ENCODE measurements at regions not wholly inside any gene's neighbourhood (a gene's known extent, or its start where the extent isn't known, plus 50 kb on each side); places are given as distances from the start of the nearest gene placed in this dataset.

DNA sequence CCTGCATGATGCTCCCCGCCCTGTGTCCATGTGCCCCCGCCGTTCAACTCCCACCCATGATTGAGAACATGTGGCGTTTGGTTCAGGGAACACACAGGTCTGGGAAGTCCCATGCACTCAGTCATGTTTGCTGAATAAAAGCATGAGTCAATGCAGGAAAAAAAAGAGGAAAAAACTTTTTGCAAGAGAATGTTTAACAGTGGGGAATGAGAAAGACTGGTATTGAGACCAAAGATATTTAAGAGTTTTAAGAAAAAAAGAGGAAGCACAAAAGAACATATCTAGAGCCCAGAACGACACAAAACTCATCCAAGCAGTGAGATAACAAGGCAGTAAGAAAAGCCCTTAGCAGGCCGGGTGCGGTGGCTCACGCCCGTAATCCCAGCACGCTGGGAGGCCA lies 279.2 kb upstream of the THSD7B start:
- H3K9ac ChIP-seq (ENCODE audit: low read depth in 1 of 2, low read length in 2 of 2): no peak overlapping the region
- H3K9me3 ChIP-seq (ENCODE audit: control insufficient read depth in 2 of 2, low read length in 2 of 2): no peaks in the 10 kb centered on the region
- no peaks in the 10 kb centered on the region for H3K36me3 ChIP-seq (ENCODE audit: control insufficient read depth in 2 of 2, insufficient read depth in 2 of 2, low read length in 2 of 2)
- H3K4me1 ChIP-seq (ENCODE audit: control insufficient read depth in 2 of 2, insufficient read depth in 2 of 2, low read length in 2 of 2): no peaks in the 10 kb centered on the region
- H3K27ac ChIP-seq (ENCODE audit: low read depth in 2 of 2, low read length in 2 of 2): no peak overlapping the region
- no peak overlapping the region for H3K4me3 ChIP-seq (ENCODE audit: low read length in 2 of 2)
- H3K27me3 ChIP-seq (ENCODE audit: control insufficient read depth in 2 of 2, insufficient read depth in 2 of 2, low read length in 2 of 2): no peaks in the 10 kb centered on the region

DNA sequence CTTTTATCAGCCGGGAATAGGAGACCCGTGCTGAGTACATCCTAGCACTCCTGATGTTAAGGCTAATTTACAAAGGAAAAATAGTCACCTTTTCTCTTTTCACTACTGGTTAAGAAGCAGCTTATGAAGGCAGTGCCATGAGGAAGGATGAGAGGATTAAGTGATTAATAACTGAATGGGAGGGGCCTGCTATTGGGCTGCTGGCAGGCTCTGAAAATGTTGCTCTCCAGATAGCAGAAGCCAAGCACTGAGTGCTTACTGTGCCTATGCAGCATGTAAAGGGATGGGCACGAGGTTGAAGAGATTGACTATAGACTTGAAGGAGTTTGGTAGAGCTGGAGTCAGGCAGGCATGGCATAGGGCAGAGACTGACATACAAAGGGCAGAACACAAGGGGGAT lies 282.4 kb upstream of the THSD7B start:
- no peaks in the 10 kb centered on the region for H3K9me3 ChIP-seq (ENCODE audit: control insufficient read depth in 2 of 2, low read length in 2 of 2)
- no peaks in the 10 kb centered on the region for H3K36me3 ChIP-seq (ENCODE audit: control insufficient read depth in 2 of 2, insufficient read depth in 2 of 2, low read length in 2 of 2)
- no peak overlapping the region for H3K9ac ChIP-seq (ENCODE audit: low read depth in 1 of 2, low read length in 2 of 2)
- H3K4me3 ChIP-seq (ENCODE audit: low read length in 2 of 2): no peak overlapping the region
- no peaks in the 10 kb centered on the region for H3K4me1 ChIP-seq (ENCODE audit: control insufficient read depth in 2 of 2, insufficient read depth in 2 of 2, low read length in 2 of 2)
- no peak overlapping the region for H3K27ac ChIP-seq (ENCODE audit: low read depth in 2 of 2, low read length in 2 of 2)
- no peaks in the 10 kb centered on the region for H3K27me3 ChIP-seq (ENCODE audit: control insufficient read depth in 2 of 2, insufficient read depth in 2 of 2, low read length in 2 of 2)

DNA sequence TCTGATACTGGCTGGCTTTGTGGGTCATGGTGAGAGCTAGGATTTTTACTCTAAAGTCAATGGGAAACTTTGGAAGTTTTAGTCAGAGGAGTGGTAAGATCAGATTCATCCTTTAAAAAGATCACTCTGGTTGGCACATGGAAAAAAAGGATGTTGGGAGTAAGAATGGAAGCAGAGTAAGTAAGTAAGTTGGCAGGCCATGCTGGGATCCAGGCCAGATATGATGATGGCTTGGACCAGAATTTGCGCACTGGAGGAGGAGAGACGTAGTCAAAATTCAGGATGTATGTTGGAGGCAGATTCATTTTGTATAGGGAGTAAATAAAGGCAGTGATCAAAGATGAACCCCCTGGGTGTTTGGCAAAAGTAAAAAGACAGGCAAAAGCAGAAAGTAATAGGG lies 283.3 kb upstream of the THSD7B start:
- no peak overlapping the region for H3K9ac ChIP-seq (ENCODE audit: low read depth in 1 of 2, low read length in 2 of 2)
- H3K36me3 ChIP-seq (ENCODE audit: control insufficient read depth in 2 of 2, insufficient read depth in 2 of 2, low read length in 2 of 2): no peaks in the 10 kb centered on the region
- no peaks in the 10 kb centered on the region for H3K27me3 ChIP-seq (ENCODE audit: control insufficient read depth in 2 of 2, insufficient read depth in 2 of 2, low read length in 2 of 2)
- H3K4me1 ChIP-seq (ENCODE audit: control insufficient read depth in 2 of 2, insufficient read depth in 2 of 2, low read length in 2 of 2): no peaks in the 10 kb centered on the region
- H3K27ac ChIP-seq (ENCODE audit: low read depth in 2 of 2, low read length in 2 of 2): no peak overlapping the region
- H3K9me3 ChIP-seq (ENCODE audit: control insufficient read depth in 2 of 2, low read length in 2 of 2): no peaks in the 10 kb centered on the region
- H3K4me3 ChIP-seq (ENCODE audit: low read length in 2 of 2): no peak overlapping the region

GRCh38 chr2:136479696-136480095 lies 285.6 kb upstream of the THSD7B start:
- Histone ChIP-seq H3K27me3 (ENCODE audit: control insufficient read depth in 2 of 2, insufficient read depth in 2 of 2, low read length in 2 of 2) (no peaks in the 10 kb centered on the region), H3K9ac (ENCODE audit: low read depth in 1 of 2, low read length in 2 of 2) (no peak overlapping the region), H3K36me3 (ENCODE audit: control insufficient read depth in 2 of 2, insufficient read depth in 2 of 2, low read length in 2 of 2) (no peaks in the 10 kb centered on the region), H3K4me3 (ENCODE audit: low read length in 2 of 2) (no peak overlapping the region), H3K9me3 (ENCODE audit: control insufficient read depth in 2 of 2, low read length in 2 of 2) (no peaks in the 10 kb centered on the region), H3K27ac (ENCODE audit: low read depth in 2 of 2, low read length in 2 of 2) (no peak overlapping the region), H3K4me1 (ENCODE audit: control insufficient read depth in 2 of 2, insufficient read depth in 2 of 2, low read length in 2 of 2) (no peaks in the 10 kb centered on the region)

DNA sequence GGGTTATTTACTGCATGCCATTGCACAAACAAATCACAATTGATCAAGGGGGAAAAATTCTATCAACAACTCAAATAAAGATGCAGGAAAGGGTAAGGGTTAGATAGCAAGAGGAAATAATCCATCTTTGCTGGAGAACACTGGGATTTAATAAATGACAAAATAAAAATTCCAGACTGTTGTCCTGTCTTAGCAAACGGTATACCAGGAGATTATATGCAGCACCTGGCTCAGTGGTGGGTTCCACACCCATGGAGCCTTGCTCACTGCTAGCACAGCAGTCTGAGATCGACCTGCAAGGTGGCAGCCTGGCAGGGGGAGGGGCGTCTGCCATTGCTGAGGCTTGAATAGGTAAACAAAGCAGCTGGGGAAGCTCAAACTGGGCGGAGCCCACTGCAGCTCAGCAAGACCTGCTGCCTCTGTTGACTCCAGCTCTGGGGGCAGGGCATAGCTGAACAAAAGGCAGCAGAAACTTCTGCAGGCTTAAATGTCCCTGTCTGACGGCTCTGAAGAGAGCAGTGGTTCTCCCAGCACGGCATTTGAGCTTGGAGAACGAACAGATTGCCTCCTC lies 296.5 kb upstream of the THSD7B start:
- Histone ChIP-seq H3K27ac (ENCODE audit: low read depth in 2 of 2, low read length in 2 of 2) (no peak overlapping the region), H3K4me1 (ENCODE audit: control insufficient read depth in 2 of 2, insufficient read depth in 2 of 2, low read length in 2 of 2) (no peaks in the 10 kb centered on the region), H3K9ac (ENCODE audit: low read depth in 1 of 2, low read length in 2 of 2) (no peak overlapping the region), H3K27me3 (ENCODE audit: control insufficient read depth in 2 of 2, insufficient read depth in 2 of 2, low read length in 2 of 2) (no peaks in the 10 kb centered on the region), H3K36me3 (ENCODE audit: control insufficient read depth in 2 of 2, insufficient read depth in 2 of 2, low read length in 2 of 2) (no peaks in the 10 kb centered on the region), H3K9me3 (ENCODE audit: control insufficient read depth in 2 of 2, low read length in 2 of 2) (no peaks in the 10 kb centered on the region), H3K4me3 (ENCODE audit: low read length in 2 of 2) (no peak overlapping the region)

- Histone ChIP-seq H3K9ac (ENCODE audit: low read depth in 1 of 2, low read length in 2 of 2) (no peak overlapping the region), H3K4me1 (ENCODE audit: control insufficient read depth in 2 of 2, insufficient read depth in 2 of 2, low read length in 2 of 2) (no peaks in the 10 kb centered on the region), H3K4me3 (ENCODE audit: low read length in 2 of 2) (no peak overlapping the region), H3K36me3 (ENCODE audit: control insufficient read depth in 2 of 2, insufficient read depth in 2 of 2, low read length in 2 of 2) (no peaks in the 10 kb centered on the region), H3K27me3 (ENCODE audit: control insufficient read depth in 2 of 2, insufficient read depth in 2 of 2, low read length in 2 of 2) (no peaks in the 10 kb centered on the region), H3K9me3 (ENCODE audit: control insufficient read depth in 2 of 2, low read length in 2 of 2) (no peaks in the 10 kb centered on the region), H3K27ac (ENCODE audit: low read depth in 2 of 2, low read length in 2 of 2) (no peak overlapping the region)
Observed at GRCh38 chr2:136452528-136452927, 312.8 kb upstream of the THSD7B start.

DNA sequence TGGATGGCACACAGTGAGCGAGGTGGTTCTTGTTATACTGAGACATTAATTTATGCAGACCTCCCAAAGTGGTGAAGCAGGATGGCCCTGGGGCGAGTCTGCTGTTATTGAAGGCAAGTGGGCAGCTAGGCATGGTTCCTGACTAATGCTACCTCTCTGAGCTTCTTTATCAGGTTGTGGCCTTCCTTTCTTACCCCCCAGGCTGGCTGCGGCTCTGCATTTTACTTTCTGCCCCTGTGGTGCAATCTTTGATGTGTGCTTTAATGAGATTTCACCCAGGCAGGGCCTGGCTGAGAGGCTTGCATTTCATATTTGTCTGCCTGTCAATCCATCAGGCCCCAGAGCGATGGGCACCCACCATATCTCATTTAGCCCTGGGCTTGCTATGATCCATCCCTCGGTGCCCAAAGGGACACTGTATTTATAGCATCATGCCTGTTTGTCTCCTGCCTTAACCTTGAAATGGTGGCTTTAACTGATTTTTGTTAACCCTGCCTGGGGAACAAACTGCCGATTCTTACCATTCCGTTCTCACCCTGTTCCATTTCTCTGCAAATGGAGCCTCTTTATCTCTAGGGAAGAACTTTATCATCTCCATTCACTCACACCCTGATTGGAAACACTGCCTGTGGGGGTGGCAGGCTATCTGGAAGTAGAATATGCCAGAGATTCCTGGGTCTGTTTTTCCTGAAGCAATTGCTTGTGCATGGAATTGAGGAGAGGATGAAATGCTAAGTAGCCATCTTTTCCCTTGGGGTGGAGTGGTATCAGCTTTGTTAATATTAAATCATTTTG lies 316.2 kb upstream of the THSD7B start:
- no peaks in the 10 kb centered on the region for H3K27me3 ChIP-seq (ENCODE audit: control insufficient read depth in 2 of 2, insufficient read depth in 2 of 2, low read length in 2 of 2)
- no peak overlapping the region for H3K27ac ChIP-seq (ENCODE audit: low read depth in 2 of 2, low read length in 2 of 2)
- no peak overlapping the region for H3K9ac ChIP-seq (ENCODE audit: low read depth in 1 of 2, low read length in 2 of 2)
- no peak overlapping the region for H3K4me3 ChIP-seq (ENCODE audit: low read length in 2 of 2)
- no peaks in the 10 kb centered on the region for H3K4me1 ChIP-seq (ENCODE audit: control insufficient read depth in 2 of 2, insufficient read depth in 2 of 2, low read length in 2 of 2)
- H3K9me3 ChIP-seq (ENCODE audit: control insufficient read depth in 2 of 2, low read length in 2 of 2): no peaks in the 10 kb centered on the region
- no peaks in the 10 kb centered on the region for H3K36me3 ChIP-seq (ENCODE audit: control insufficient read depth in 2 of 2, insufficient read depth in 2 of 2, low read length in 2 of 2)

DNA sequence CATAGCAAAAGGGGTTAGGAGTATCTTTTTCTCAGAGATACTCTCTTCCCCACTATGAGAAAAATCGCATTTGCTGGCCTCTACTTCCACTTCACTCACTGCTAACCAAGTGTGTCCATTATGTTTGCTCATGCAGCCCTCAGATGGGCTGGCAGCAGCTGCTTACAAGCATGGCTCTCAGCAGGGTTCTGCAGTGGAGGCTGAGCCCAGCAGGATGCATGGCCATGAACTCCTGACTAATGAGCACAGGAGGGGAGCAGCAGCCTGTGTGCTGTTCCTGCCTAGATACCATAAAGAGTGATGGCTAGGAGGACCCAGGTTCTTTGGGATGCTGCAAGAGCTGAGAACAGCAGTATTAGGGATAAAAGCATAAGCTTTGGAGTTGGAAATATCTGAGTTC lies 316.9 kb upstream of the THSD7B start:
- H3K27me3 ChIP-seq (ENCODE audit: control insufficient read depth in 2 of 2, insufficient read depth in 2 of 2, low read length in 2 of 2): no peaks in the 10 kb centered on the region
- no peaks in the 10 kb centered on the region for H3K9me3 ChIP-seq (ENCODE audit: control insufficient read depth in 2 of 2, low read length in 2 of 2)
- H3K27ac ChIP-seq (ENCODE audit: low read depth in 2 of 2, low read length in 2 of 2): no peak overlapping the region
- no peak overlapping the region for H3K9ac ChIP-seq (ENCODE audit: low read depth in 1 of 2, low read length in 2 of 2)
- no peaks in the 10 kb centered on the region for H3K36me3 ChIP-seq (ENCODE audit: control insufficient read depth in 2 of 2, insufficient read depth in 2 of 2, low read length in 2 of 2)
- H3K4me1 ChIP-seq (ENCODE audit: control insufficient read depth in 2 of 2, insufficient read depth in 2 of 2, low read length in 2 of 2): no peaks in the 10 kb centered on the region
- H3K4me3 ChIP-seq (ENCODE audit: low read length in 2 of 2): no peak overlapping the region

- no peaks in the 10 kb centered on the region for H3K36me3 ChIP-seq (ENCODE audit: control insufficient read depth in 2 of 2, insufficient read depth in 2 of 2, low read length in 2 of 2)
- no peak overlapping the region for H3K9ac ChIP-seq (ENCODE audit: low read depth in 1 of 2, low read length in 2 of 2)
- H3K27ac ChIP-seq (ENCODE audit: low read depth in 2 of 2, low read length in 2 of 2): no peak overlapping the region
- H3K4me3 ChIP-seq (ENCODE audit: low read length in 2 of 2): no peak overlapping the region
- H3K27me3 ChIP-seq (ENCODE audit: control insufficient read depth in 2 of 2, insufficient read depth in 2 of 2, low read length in 2 of 2): no peaks in the 10 kb centered on the region
- no peaks in the 10 kb centered on the region for H3K4me1 ChIP-seq (ENCODE audit: control insufficient read depth in 2 of 2, insufficient read depth in 2 of 2, low read length in 2 of 2)
- no peaks in the 10 kb centered on the region for H3K9me3 ChIP-seq (ENCODE audit: control insufficient read depth in 2 of 2, low read length in 2 of 2)
Observed at GRCh38 chr2:136444323-136444722, 321.0 kb upstream of the THSD7B start.

DNA sequence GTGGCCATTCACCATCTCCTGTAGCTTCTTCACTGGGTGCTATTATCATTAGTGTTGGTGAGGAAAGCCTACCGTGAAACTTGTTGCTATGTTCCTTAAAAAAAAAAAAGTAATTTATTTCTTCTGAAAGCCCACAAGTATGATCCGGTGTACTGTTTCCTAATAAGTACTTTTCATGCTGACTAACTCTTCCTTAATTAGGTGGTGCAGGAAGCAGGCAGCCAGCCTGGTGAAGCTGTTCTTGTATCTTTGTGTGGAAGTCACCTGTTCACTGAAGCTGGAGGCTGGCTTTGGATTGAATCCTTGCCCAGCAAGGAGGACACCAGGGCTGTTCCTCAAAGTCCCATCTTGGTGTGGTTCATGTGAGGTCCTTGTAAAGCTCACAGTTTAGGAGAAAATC lies 321.7 kb upstream of the THSD7B start:
- Histone ChIP-seq H3K27ac (ENCODE audit: low read depth in 2 of 2, low read length in 2 of 2) (no peak overlapping the region), H3K9ac (ENCODE audit: low read depth in 1 of 2, low read length in 2 of 2) (no peak overlapping the region), H3K27me3 (ENCODE audit: control insufficient read depth in 2 of 2, insufficient read depth in 2 of 2, low read length in 2 of 2) (no peaks in the 10 kb centered on the region), H3K36me3 (ENCODE audit: control insufficient read depth in 2 of 2, insufficient read depth in 2 of 2, low read length in 2 of 2) (no peaks in the 10 kb centered on the region), H3K9me3 (ENCODE audit: control insufficient read depth in 2 of 2, low read length in 2 of 2) (no peaks in the 10 kb centered on the region), H3K4me3 (ENCODE audit: low read length in 2 of 2) (no peak overlapping the region), H3K4me1 (ENCODE audit: control insufficient read depth in 2 of 2, insufficient read depth in 2 of 2, low read length in 2 of 2) (no peaks in the 10 kb centered on the region)

All from mucosa of rectum (tissue), 2 donors.